MM.1S (cell line): ENCODE measurements at regions not wholly inside any gene's neighbourhood (a gene's known extent, or its start where the extent isn't known, plus 50 kb on each side); places are given as distances from the start of the nearest gene placed in this dataset.

Source experiments
- DNase-seq: peaks from one replicate; pipeline ENCODE4 v3.0.0-alpha.2; 2015
- H2AFZ ChIP-seq: fragments of 300-600 bp; sonication (generic); 2 replicates; pipeline ENCODE4 v1.6.0; 2016; ENCODE audit warnings: antibody characterized with exemption, low read length
- H3F3A ChIP-seq: fragments of 300-600 bp; sonication (generic); 2 replicates; pipeline ENCODE4 v1.6.1; 2016; ENCODE audit warnings: mild to moderate bottlenecking, antibody characterized with exemption, low read length, moderate library complexity, mixed read lengths; ENCODE audit not compliant: insufficient read depth
- H3K27ac ChIP-seq: fragments of 300-600 bp; sonication (generic); 2 replicates; pipeline ENCODE4 v1.5.1; 2016; ENCODE audit warnings: mild to moderate bottlenecking, low read length
- H3K27me3 ChIP-seq: fragments of 300-600 bp; sonication (generic); replicated peaks from 2 replicates; pipeline ENCODE4 v1.6.0; 2016; ENCODE audit warnings: low read length; ENCODE audit not compliant: insufficient read depth
- H3K36me3 ChIP-seq: fragments of 300-600 bp; sonication (generic); replicated peaks from 2 replicates; pipeline ENCODE4 v1.6.1; 2016; ENCODE audit warnings: mild to moderate bottlenecking, low read length, mixed read lengths; ENCODE audit not compliant: insufficient read depth
- H3K4me1 ChIP-seq: fragments of 300-600 bp; sonication (generic); 2 replicates; pipeline ENCODE4 v1.6.1; 2016; ENCODE audit warnings: low read length, mixed read lengths
- H3K4me2 ChIP-seq: fragments of 300-600 bp; sonication (generic); 2 replicates; pipeline ENCODE4 v1.6.0; 2016; ENCODE audit warnings: low read depth, low read length
- H3K4me3 ChIP-seq: fragments of 300-600 bp; sonication (generic); 2 replicates; pipeline ENCODE4 v1.5.1; 2016; ENCODE audit warnings: low read length, mixed read lengths
- H3K79me2 ChIP-seq: fragments of 300-600 bp; sonication (generic); 2 replicates; pipeline ENCODE4 v1.6.1; 2016; ENCODE audit warnings: mixed run types, low read length, mixed read lengths
- H3K9ac ChIP-seq: fragments of 300-600 bp; sonication (generic); 2 replicates; pipeline ENCODE4 v1.6.1; 2016; ENCODE audit warnings: low read length, mixed read lengths
- H3K9me2 ChIP-seq: fragments of 300-600 bp; sonication (generic); replicated peaks from 2 replicates; pipeline ENCODE4 v1.6.1; 2016; ENCODE audit warnings: mild to moderate bottlenecking, low read length, mixed read lengths; ENCODE audit not compliant: insufficient read depth
- H3K9me3 ChIP-seq: fragments of 300-600 bp; sonication (generic); replicated peaks from 2 replicates; pipeline ENCODE4 v1.6.1; 2016; ENCODE audit warnings: mild to moderate bottlenecking, low read length, mixed read lengths; ENCODE audit not compliant: insufficient read depth
- H4K20me1 ChIP-seq: fragments of 300-600 bp; sonication (generic); 2 replicates; pipeline ENCODE4 v1.6.1; 2016; ENCODE audit warnings: mild to moderate bottlenecking, low read length, moderate library complexity, mixed read lengths; ENCODE audit not compliant: insufficient read depth
- CTCF ChIP-seq: fragments of 300-600 bp; sonication (generic); IDR thresholded peaks from 2 replicates; pipeline ENCODE4 v1.5.1; 2016; ENCODE audit warnings: antibody characterized with exemption, low read length, mixed read lengths
- EZH2 ChIP-seq: fragments of 300-600 bp; sonication (generic); optimal IDR thresholded peaks from 2 replicates; pipeline ENCODE3; 2017; ENCODE audit warnings: low read depth, mild to moderate bottlenecking, antibody characterized with exemption, low read length, mixed read lengths
- EZH2phosphoT487 ChIP-seq: fragments of 300-600 bp; sonication (generic); IDR thresholded peaks from 2 replicates; pipeline ENCODE4 v1.6.1; 2018; ENCODE audit warnings: antibody characterized with exemption, low read length

- H3K9me2 ChIP-seq, result no peaks in the 10 kb centered on the region
- no peaks in the 10 kb centered on the region for H3K27me3 ChIP-seq
- H3K79me2 ChIP-seq, result no peaks in the 10 kb centered on the region
- H3K36me3 ChIP-seq, result no peaks in the 10 kb centered on the region
- H3K27ac ChIP-seq, result no peak overlapping the region
- no peaks in the 10 kb centered on the region for H3F3A ChIP-seq
- no peaks in the 10 kb centered on the region for H4K20me1 ChIP-seq
- no peak overlapping the region for H3K4me2 ChIP-seq
- no peak for DNase-seq
- no peak overlapping the region for H3K9ac ChIP-seq
- no peaks in the 10 kb centered on the region for H3K4me1 ChIP-seq
- H2AFZ ChIP-seq, result no peak overlapping the region
- no peak for TF ChIP-seq EZH2
- no peak for TF ChIP-seq EZH2phosphoT487
- no peak for TF ChIP-seq CTCF
- H3K9me3 ChIP-seq, result no peaks in the 10 kb centered on the region
- no peak overlapping the region for H3K4me3 ChIP-seq
Measured at GRCh38 chr11:81420668-81421250, 1312.9 kb downstream of the FAM181B start.

- Histone ChIP-seq H3K4me2 (no peak overlapping the region), H3K9me2 (no peaks in the 10 kb centered on the region), H3K27ac (no peak overlapping the region), H2AFZ (no peak overlapping the region), H3K9ac (no peak overlapping the region), H3F3A (peaks cover 18% of the 10 kb centered on the region), H4K20me1 (no peaks in the 10 kb centered on the region), H3K36me3 (no peaks in the 10 kb centered on the region), H3K4me3 (no peak overlapping the region), H3K4me1 (peaks cover 28% of the 10 kb centered on the region), H3K27me3 (no peaks in the 10 kb centered on the region), H3K79me2 (no peaks in the 10 kb centered on the region), H3K9me3 (no peaks in the 10 kb centered on the region)
- no peak for DNase-seq
- no peak for TF ChIP-seq EZH2
- TF ChIP-seq CTCF, result no peak
- TF ChIP-seq EZH2phosphoT487, result no peak
Measured at GRCh38 chr11:81397316-81397715, 1336.3 kb downstream of the FAM181B start.

- Histone ChIP-seq H3K9me3 (no peaks in the 10 kb centered on the region), H4K20me1 (no peaks in the 10 kb centered on the region), H2AFZ (no peak overlapping the region), H3K4me1 (peaks cover 28% of the 10 kb centered on the region), H3F3A (peaks cover 18% of the 10 kb centered on the region), H3K9me2 (no peaks in the 10 kb centered on the region), H3K4me3 (no peak overlapping the region), H3K27me3 (no peaks in the 10 kb centered on the region), H3K27ac (peak overlapping the region; percentile 97), H3K9ac (peak overlapping the region; percentile 54), H3K4me2 (peak overlapping the region; percentile 25; the same call in 1 of the 2 replicates), H3K36me3 (no peaks in the 10 kb centered on the region), H3K79me2 (no peaks in the 10 kb centered on the region)
- peak; percentile 93 for DNase-seq
- no peak for TF ChIP-seq EZH2phosphoT487
- TF ChIP-seq CTCF, result no peak
- no peak for TF ChIP-seq EZH2
Measured at GRCh38 chr11:81394311-81394710, 1339.4 kb downstream of the FAM181B start.
